CD4-positive, alpha-beta memory T cell (primary cell): ENCODE measurements at regions not wholly inside any gene's neighbourhood (a gene's known extent, or its start where the extent isn't known, plus 50 kb on each side); places are given as distances from the start of the nearest gene placed in this dataset.

Experiments
- CTCF ChIA-PET: fragments of 350-600 bp; sonication (Branson Sonifier 250); formaldehyde crosslinking; loops from one replicate; lab custom pipeline; 2021; ENCODE audit warnings: inconsistent platforms; ENCODE audit not compliant: partially characterized antibody; lab: Charles Lee
- POLR2A ChIA-PET: fragments of 350-600 bp; sonication (Branson Sonifier 250); formaldehyde crosslinking; loops from one replicate; lab custom pipeline; 2021; ENCODE audit not compliant: partially characterized antibody; lab: Charles Lee
- DNase-seq, 5 donors: peaks; one replicate each; pipeline versions ENCODE4 v3.0.0 to v3.0.0-alpha.2; 2020 to 2022; ENCODE audit warnings: mixed read lengths in 1 of 5
- H3K27ac ChIP-seq: one replicate; pipeline ENCODE4 v1.7.0; 2013; ENCODE audit warnings: low read depth, low read length
- H3K27me3 ChIP-seq: 2 replicates; pipeline ENCODE4 v1.7.0; 2013; ENCODE audit warnings: mild to moderate bottlenecking, low read length, moderate library complexity; ENCODE audit not compliant: insufficient read depth
- H3K36me3 ChIP-seq: 2 replicates; pipeline ENCODE4 v1.7.0; 2013; ENCODE audit warnings: mild to moderate bottlenecking, low read length, moderate library complexity; ENCODE audit not compliant: insufficient read depth
- H3K4me1 ChIP-seq: 2 replicates; pipeline ENCODE4 v1.7.0; 2013; ENCODE audit warnings: mild to moderate bottlenecking, low read length, moderate library complexity; ENCODE audit not compliant: insufficient read depth
- H3K4me3 ChIP-seq, 2 donors: one replicate each; pipeline ENCODE4 v1.7.0; 2013; ENCODE audit warnings: low read length in 2 of 2, mild to moderate bottlenecking in 1 of 2
- H3K9me3 ChIP-seq, 2 donors: one replicate each; pipeline ENCODE4 v1.7.0; 2013; ENCODE audit warnings: low read length in 2 of 2, control low read depth in 1 of 2; ENCODE audit not compliant: control insufficient read depth in 1 of 2
- H3K27ac Mint-ChIP-seq, 7 donors: one replicate each; pipeline ENCODE4 v1.8.0; 2020 to 2021; ENCODE audit warnings: mixed read lengths in 7 of 7, mild to moderate bottlenecking in 6 of 7, inconsistent platforms in 3 of 7, moderate library complexity in 3 of 7
- H3K27me3 Mint-ChIP-seq, 2 donors: one replicate each; pipeline ENCODE4 v1.8.0; 2020 to 2021; ENCODE audit warnings: mixed read lengths in 2 of 2
- H3K36me3 Mint-ChIP-seq, 2 donors: one replicate each; pipeline ENCODE4 v1.8.0; 2020 to 2021; ENCODE audit warnings: mixed read lengths in 2 of 2, inconsistent platforms in 1 of 2, mild to moderate bottlenecking in 1 of 2
- H3K4me1 Mint-ChIP-seq, 4 donors: one replicate each; pipeline ENCODE4 v1.8.0; 2020 to 2021; ENCODE audit warnings: mixed read lengths in 4 of 4, mild to moderate bottlenecking in 1 of 4
- H3K4me3 Mint-ChIP-seq, 8 donors: one replicate each; pipeline ENCODE4 v1.8.0; 2020 to 2021; ENCODE audit warnings: mixed read lengths in 8 of 8, mild to moderate bottlenecking in 7 of 8, moderate library complexity in 6 of 8, inconsistent platforms in 3 of 8
- H3K9me3 Mint-ChIP-seq, 8 donors: one replicate each; pipeline ENCODE4 v1.8.0; 2020 to 2021; ENCODE audit warnings: mixed read lengths in 8 of 8, mild to moderate bottlenecking in 5 of 8, inconsistent platforms in 3 of 8, moderate library complexity in 1 of 8
- intact Hi-C: fragments of 100-400 bp; cut with micrococcal nuclease; formaldehyde crosslinking; loops from one replicate; pipeline ENCODE4 v1.15.1; 2023

- Histone ChIP-seq H3K4me3 (no peak overlapping the region), H3K36me3 (no peaks in the 10 kb centered on the region), H3K4me1 (no peaks in the 10 kb centered on the region), H3K9me3 (no peaks in the 10 kb centered on the region), H3K27me3 (no peaks in the 10 kb centered on the region), H3K27ac (no peak overlapping the region)
- ChIA-PET POLR2A (no interaction called here), CTCF (no interaction called here)
- Mint-ChIP-seq H3K9me3 (peaks cover 0 to 2% (median 0%) of the 10 kb centered on the region in 8 donors), H3K4me1 (no peaks in the 10 kb centered on the region), H3K27ac (no peak overlapping the region), H3K4me3 (no peak overlapping the region), H3K27me3 (peaks cover 6 to 8% of the 10 kb centered on the region in 2 donors), H3K36me3 (no peaks in the 10 kb centered on the region)
- DNase-seq: no peak
- intact Hi-C loops: no loop called here
Measured at GRCh38 chr2:238593236-238593635, 166.5 kb downstream of the ASB1 start.

- Mint-ChIP-seq H3K36me3 (no peaks in the 10 kb centered on the region), H3K9me3 (peaks cover 0 to 2% (median 0%) of the 10 kb centered on the region in 8 donors), H3K4me1 (no peaks in the 10 kb centered on the region), H3K4me3 (no peak overlapping the region), H3K27me3 (peaks cover 6 to 8% of the 10 kb centered on the region in 2 donors), H3K27ac (no peak overlapping the region)
- CTCF ChIA-PET: no interaction called here
- intact Hi-C loops: no loop called here
- POLR2A ChIA-PET: no interaction called here
- Histone ChIP-seq H3K27me3 (no peaks in the 10 kb centered on the region), H3K4me3 (no peak overlapping the region), H3K36me3 (no peaks in the 10 kb centered on the region), H3K9me3 (no peaks in the 10 kb centered on the region), H3K4me1 (no peaks in the 10 kb centered on the region), H3K27ac (no peak overlapping the region)
- no peak for DNase-seq
Measured at GRCh38 chr2:238593678-238594077, 167.0 kb downstream of the ASB1 start.

GRCh38 chr2:238594796-238595749, 168.3 kb downstream of the ASB1 start:
- no peak overlapping the region for H3K4me3 Mint-ChIP-seq
- CTCF ChIA-PET: no interaction called here

GRCh38 chr2:238595750-238596570, 169.2 kb downstream of the ASB1 start:
- Histone ChIP-seq H3K27ac (no peak overlapping the region), H3K36me3 (no peaks in the 10 kb centered on the region), H3K27me3 (no peaks in the 10 kb centered on the region), H3K4me1 (no peaks in the 10 kb centered on the region), H3K4me3 (no peak overlapping the region), H3K9me3 (no peaks in the 10 kb centered on the region)
- peaks cover 12 to 13% of the 10 kb centered on the region in 2 donors for H3K27me3 Mint-ChIP-seq
- peaks cover 0 to 2% (median 0%) of the 10 kb centered on the region in 8 donors for H3K9me3 Mint-ChIP-seq
- DNase-seq: no peak
- ChIA-PET CTCF (no interaction called here), POLR2A (no interaction called here)
- H3K36me3 Mint-ChIP-seq: no peaks in the 10 kb centered on the region
- H3K4me1 Mint-ChIP-seq: no peaks in the 10 kb centered on the region
- no peak overlapping the region for H3K4me3 Mint-ChIP-seq
- intact Hi-C loops: no loop called here
- no peak overlapping the region for H3K27ac Mint-ChIP-seq

More at GRCh38 chr2:238594796-238595749, 168.3 kb downstream of the ASB1 start:
- Mint-ChIP-seq H3K9me3 (peaks cover 0 to 2% (median 0%) of the 10 kb centered on the region in 8 donors), H3K36me3 (no peaks in the 10 kb centered on the region), H3K27ac (no peak overlapping the region), H3K4me1 (no peaks in the 10 kb centered on the region), H3K27me3 (peaks cover 11 to 12% of the 10 kb centered on the region in 2 donors)
- no peak overlapping the region for H3K27ac ChIP-seq
- intact Hi-C loops: no loop called here
- H3K4me3 ChIP-seq: no peak overlapping the region
- POLR2A ChIA-PET: no interaction called here
- no peaks in the 10 kb centered on the region for H3K9me3 ChIP-seq
- no peaks in the 10 kb centered on the region for H3K36me3 ChIP-seq
- H3K27me3 ChIP-seq: no peaks in the 10 kb centered on the region
- DNase-seq: no peak
- H3K4me1 ChIP-seq: no peaks in the 10 kb centered on the region

GRCh38 chr2:238596571-238597551, 170.1 kb downstream of the ASB1 start:
- Histone ChIP-seq H3K4me1 (no peaks in the 10 kb centered on the region), H3K27ac (no peak overlapping the region), H3K27me3 (no peaks in the 10 kb centered on the region), H3K9me3 (no peaks in the 10 kb centered on the region), H3K4me3 (no peak overlapping the region), H3K36me3 (no peaks in the 10 kb centered on the region)
- no peak overlapping the region for H3K4me3 Mint-ChIP-seq
- intact Hi-C loops: no loop called here
- ChIA-PET CTCF (no interaction called here), POLR2A (no interaction called here)
- no peaks in the 10 kb centered on the region for H3K36me3 Mint-ChIP-seq
- no peaks in the 10 kb centered on the region for H3K4me1 Mint-ChIP-seq
- no peak overlapping the region for H3K27ac Mint-ChIP-seq
- peaks cover 12 to 17% of the 10 kb centered on the region in 2 donors for H3K27me3 Mint-ChIP-seq
- H3K9me3 Mint-ChIP-seq: peaks cover 0 to 2% (median 0%) of the 10 kb centered on the region in 8 donors
- no peak for DNase-seq

GRCh38 chr2:238597638-238598528, 171.2 kb downstream of the ASB1 start:
- Mint-ChIP-seq H3K27ac (no peak overlapping the region), H3K36me3 (no peaks in the 10 kb centered on the region), H3K4me3 (no peak overlapping the region), H3K27me3 (peaks cover 18 to 19% of the 10 kb centered on the region in 2 donors), H3K4me1 (no peaks in the 10 kb centered on the region), H3K9me3 (peaks cover 0 to 4% (median under 1%) of the 10 kb centered on the region in 8 donors)
- POLR2A ChIA-PET: no interaction called here
- CTCF ChIA-PET: no interaction called here
- H3K27me3 ChIP-seq: no peaks in the 10 kb centered on the region
- intact Hi-C loops: no loop called here
- H3K4me1 ChIP-seq: no peaks in the 10 kb centered on the region
- H3K36me3 ChIP-seq: no peaks in the 10 kb centered on the region
- no peak overlapping the region for H3K4me3 ChIP-seq
- no peak for DNase-seq
- H3K27ac ChIP-seq: no peak overlapping the region
- H3K9me3 ChIP-seq: no peaks in the 10 kb centered on the region
